Left forelimb (tissue), 1 donor: ENCODE measurements at regions not wholly inside any gene's neighbourhood (a gene's known extent, or its start where the extent isn't known, plus 50 kb on each side); places are given as distances from the start of the nearest gene placed in this dataset.
"Not testable (repeated sequence)": the region's sequence is repeated elsewhere in the genome, so short reads cannot be mapped to it uniquely, and the experiment has no call there.

Experiments used
- DNase-seq: peaks from one replicate; pipeline ENCODE4 v3.0.0-alpha.2; 2018; ENCODE audit warnings: low spot score

DNA sequence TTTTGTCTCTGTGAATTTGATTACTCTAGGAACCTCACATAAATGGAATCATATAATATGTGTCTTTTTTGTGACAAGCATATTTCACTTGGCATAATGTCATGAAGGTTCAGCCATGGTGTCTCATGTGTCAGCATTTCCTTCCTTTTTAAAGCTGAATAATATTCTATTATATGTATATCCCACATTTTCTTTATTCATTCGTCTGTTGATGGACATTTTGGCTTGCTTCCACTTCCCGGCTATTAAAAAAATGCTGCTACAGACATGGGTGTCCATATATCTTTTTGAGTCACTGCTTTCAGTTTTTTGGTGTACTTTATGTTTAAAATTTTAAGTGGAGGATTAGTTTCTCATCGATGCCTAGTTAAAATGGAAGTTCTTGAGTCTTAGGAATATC, 59.8 kb upstream of the C5orf63 start:
- no peak for DNase-seq

DNA sequence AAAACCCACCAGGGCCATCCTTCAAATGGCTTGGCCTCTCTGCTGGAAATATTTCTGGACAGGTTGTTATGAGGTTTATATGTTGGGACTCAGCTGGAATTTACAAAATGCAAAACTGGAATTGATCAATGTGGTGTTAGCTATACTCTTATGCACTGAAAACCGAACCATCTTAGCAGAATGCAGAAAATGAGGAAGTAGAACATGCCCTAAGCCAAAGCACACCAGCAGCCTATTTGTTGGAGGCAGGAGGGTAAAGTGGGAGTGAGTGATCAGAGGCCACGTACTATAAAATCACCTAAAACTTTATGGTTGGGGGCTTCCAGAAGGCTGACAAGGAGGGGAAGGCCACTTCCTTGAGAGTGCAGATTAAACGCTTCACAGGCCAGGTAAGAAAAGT, 63.6 kb upstream of the C5orf63 start:
- DNase-seq = no peak

DNA sequence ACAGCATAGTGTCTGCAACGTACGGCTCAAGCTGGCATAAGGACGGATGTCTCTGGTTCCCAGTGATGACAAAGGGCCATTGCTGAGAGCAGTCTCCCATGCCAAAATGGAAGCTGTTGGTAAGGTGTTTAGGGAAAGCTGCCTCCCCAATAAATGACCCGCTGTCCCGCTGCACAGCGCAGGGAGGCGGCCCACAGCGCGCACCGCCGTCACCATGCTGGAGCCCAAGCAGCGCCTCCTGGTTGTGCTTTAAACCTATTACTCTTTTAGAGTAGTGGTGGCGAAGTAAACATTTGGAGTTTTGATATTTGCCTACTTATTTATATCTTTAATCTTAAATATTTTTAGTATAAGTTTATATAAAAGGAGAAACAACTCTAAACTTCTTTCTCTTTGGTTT, 70.4 kb upstream of the C5orf63 start:
- DNase-seq = no peak

DNA sequence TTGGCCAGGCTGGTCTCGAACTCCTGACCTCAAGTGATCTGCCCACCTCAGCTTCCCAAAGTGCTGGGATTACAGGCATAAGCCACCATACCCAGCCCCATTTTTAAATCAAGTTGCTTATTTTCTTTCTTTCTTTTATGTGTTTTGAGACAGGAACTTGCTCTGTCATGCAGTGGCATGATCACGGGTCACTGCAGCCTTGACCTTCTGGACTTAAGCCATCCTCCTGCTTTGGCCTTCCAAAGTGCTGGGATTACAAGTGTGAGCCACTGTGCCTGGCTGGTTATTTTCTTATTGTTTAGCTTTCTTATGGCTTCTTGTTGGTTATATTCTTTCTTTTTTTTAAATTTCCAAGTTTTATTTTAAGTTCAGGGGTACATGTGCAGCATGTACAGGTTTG, 79.7 kb upstream of the C5orf63 start:
- no peak for DNase-seq

DNA sequence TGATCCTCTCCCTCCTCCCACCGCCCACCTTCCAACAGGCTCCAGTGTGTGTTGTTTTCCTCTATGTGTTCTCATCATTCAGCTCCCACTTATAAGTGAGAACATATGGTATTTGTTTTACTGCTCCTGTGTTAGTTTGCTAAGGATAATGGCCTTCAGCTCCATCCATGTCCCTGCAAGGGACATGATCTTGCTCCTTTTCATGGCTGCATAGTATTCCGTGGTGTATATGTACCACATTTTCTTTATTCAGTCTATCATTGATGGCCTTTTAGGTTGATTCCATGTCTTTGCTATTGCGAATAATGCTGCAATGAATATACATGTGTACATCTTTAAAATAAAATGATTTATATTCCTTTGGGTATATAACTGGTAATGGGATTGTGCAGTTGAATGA, 80.2 kb upstream of the C5orf63 start:
- DNase-seq = no peak

DNA sequence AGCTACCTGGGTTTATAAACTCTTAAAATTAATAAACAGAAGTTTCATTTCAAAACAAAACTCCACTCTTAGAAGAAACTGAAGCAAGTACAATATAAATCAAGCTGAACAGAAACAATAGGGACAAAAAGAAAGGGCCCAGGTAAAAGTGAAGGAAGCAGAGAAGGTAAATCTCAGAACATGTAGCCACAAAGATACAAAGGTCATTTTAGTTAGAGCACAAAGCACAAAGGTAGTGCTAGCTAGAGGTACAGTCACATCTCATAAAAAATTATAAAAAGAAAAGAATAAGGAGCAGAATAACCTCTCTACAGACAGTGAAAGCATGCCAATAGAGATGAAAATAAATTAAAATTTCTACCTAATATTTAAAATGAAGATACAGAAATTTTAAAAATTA, 90.4 kb upstream of the C5orf63 start:
- DNase-seq = no peak

DNA sequence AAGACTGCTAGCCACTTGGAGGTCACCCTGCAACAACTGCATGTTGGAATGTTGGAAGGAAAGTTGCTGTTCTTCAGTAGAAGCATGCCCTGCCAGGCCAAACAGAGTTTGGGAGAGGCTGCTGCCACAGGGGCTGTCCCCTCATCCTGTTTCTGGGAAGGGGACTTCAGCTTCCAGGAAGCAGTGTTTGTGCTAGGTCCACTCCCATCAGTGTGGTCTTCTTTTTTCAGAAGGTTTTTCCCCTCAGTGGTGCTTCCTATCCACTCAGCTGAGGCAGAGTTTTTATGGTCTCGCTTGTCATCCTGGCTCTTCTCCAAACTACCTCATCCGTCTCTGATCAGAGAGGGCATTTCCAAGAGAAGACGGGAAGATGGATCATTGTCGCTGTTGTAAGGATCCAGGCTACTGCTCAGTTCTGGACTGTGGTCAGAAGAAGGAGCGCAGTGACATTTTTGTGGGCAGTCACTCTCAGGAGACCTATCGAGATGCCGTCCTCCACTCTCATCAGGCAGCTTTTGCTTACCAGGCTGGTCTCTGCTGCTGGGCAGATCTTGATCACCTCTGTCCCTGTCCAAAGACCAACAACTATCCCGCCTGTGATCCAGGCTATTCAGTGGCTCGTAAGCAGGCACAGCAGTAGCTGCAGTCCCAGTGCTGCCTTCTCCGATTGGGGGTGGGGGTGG, 97.8 kb upstream of the C5orf63 start:
- no peak for DNase-seq

DNA sequence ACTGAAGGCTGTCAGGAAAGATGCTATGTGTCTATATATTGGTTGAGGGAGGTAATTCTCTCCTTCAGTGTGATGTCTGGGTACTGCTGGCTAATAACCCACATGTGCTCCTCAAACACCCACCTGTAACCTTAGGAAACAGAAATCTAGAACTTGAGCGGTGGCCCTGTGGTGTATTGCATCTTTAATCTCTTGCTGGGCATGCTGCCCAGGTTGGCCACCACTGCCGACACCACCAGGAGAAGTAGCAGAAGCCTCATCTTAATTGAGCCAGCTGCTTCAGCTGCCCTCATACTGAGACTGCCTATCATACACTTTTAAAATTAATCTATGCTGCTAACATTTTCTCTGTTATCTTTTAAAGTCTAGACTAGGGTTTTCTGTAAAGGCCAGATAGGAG, 103.5 kb upstream of the C5orf63 start:
- no peak for DNase-seq

DNA sequence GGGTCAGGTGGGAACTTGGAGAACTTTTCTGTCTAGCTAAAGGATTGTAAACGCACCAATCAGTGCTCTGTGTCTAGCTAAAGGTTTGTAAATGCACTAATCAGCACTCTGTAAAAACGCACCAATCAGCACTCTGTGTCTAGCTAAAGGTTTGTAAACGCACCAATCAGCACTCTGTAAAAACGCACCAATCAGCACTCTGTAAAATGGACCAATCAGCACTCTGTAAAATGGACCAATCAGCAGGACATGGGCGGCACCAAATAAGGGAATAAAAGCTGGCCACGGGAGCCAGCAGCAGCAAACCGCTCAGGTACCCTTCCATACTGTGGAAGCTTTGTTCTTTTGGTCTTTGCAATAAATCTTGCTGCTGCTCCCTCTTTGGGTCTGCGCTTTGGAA, 108.0 kb upstream of the MEGF10 start:
- not testable (repeated sequence) for DNase-seq

DNA sequence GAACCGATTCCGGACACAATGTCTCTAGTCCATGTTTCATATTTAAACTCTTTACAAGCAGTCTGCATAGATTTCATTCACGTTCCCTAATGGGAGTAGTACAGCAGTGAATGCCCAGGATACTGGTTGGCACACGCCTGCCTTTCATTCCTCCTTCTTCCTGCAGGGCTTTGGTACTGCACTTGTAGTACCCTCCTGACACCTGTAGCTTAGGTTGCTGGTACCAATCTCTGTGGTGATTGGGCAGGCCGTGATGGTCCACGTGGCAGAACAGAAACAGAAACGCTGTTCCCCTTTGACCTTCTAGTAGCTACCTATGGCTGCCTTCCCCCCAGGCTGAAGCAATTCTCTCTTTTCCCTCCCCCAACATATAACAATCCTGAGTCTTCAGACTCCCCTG, 107.3 kb upstream of the MEGF10 start:
- DNase-seq = no peak

DNA sequence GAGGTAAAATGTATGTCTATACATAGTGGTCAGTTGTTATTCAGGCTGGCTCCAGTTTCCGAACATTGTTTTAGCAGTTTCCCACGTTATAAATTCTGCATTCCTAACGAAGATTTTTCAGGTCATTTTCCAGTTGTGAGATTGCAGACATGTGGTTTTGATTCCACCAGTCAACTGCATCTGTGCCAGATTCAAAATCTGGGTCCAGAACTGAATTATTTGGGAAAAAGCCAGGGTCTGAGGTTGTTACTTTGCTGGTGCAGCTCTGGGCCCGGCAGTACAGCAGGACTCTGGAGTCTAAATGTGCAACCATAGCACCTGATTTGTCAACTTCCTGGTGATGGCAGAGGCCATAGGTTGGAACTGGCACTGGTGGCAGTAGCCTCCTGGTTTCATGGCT, 105.7 kb upstream of the MEGF10 start:
- no peak for DNase-seq

DNA sequence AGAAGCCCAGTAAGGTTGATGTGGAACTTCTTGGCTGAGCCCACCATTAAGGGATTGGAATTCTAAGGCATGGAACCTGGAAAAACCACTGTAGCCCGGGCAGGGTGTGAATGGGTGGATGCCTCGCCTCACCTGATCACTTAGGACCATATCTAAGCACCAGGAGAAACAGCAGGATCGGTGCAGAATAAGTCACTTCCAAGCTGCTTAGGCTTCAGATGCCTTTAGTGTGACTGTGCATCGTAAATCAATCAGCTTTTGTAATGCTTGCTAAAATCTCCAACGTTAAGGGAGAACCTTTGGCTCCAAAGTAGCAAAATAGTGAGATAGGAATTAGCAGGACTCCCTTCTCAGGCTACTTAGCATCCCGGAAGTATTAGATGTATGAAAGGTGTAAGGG, 103.9 kb upstream of the MEGF10 start:
- DNase-seq = no peak

DNA sequence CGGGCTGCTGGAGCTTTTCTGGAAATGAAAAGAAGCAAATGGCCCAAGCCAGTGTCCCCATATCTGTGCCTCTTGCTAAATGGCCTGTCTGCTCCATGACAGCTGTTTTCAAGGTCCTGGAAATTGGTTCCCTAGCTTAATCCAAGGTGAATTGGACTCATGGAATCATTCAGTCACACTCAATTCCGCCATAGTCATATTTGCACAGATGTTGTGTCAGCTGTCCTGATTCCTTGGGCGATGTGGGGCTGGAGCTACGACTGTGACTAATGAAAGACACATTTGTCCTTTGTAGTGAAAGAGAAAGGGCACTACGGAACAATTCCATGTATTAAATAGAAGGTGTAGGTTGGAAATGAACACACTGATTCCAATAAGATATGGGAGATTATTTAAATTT, 102.9 kb upstream of the MEGF10 start:
- no peak for DNase-seq

DNA sequence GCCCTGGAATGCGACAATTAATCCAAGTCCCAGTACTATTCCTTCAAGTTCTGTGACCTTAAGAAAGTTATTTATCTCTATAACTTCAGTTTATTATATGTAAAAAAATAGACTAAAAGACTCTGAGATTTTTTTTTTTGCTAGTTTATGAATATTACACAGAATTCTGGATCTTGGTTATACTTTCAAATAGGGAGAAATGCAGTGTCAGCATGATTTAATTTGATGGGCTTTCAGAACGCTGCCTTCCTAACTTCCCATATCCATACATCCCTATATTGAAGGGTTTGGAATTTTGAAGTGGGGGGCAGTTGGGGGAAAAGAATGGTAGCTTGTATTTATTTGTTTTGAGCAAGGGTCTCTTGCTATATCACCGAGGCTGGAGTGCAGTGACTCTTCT, 98.4 kb upstream of the MEGF10 start:
- DNase-seq = no peak

DNA sequence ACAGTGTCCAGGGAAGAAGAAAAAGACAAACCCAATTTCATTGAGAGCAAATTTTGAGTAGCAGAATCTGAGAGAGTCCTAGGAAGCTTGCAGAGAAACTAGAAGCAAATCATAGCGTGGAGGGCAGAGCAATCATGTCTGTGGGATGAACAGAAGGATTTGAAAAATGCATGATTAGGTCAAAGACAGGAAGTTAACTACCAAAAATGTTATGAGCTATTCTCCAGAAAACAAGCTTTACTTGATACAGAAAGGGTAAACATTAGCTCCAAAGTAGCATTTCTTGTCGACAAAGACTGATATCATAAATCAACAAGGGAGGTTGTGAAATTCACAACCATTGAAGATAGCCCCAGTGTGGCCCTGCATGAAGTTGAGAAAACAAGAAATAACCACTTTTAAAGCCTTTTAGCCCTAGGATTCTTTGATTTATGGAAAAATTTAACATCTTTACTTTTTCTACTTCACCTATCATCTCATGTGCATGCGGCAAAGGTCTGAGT, 97.7 kb upstream of the MEGF10 start:
- no peak for DNase-seq

DNA sequence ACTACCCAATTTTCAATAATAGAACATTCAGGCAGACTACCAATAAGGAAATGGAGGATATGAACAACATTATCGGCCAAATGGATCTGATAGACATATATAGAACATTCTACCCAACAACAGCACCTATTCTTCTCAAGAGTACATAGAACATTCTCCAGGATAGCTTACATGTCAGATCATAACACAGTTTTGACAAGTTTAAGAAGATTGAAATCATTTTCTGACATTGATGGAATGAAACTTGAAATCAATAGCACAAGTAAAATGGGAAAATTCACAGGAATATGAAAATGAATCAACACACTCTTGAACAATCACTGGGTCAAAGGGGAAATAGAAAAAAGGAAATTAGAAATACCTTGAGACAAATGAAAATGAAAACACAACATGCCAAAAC, 94.6 kb upstream of the MEGF10 start:
- no peak for DNase-seq

DNA sequence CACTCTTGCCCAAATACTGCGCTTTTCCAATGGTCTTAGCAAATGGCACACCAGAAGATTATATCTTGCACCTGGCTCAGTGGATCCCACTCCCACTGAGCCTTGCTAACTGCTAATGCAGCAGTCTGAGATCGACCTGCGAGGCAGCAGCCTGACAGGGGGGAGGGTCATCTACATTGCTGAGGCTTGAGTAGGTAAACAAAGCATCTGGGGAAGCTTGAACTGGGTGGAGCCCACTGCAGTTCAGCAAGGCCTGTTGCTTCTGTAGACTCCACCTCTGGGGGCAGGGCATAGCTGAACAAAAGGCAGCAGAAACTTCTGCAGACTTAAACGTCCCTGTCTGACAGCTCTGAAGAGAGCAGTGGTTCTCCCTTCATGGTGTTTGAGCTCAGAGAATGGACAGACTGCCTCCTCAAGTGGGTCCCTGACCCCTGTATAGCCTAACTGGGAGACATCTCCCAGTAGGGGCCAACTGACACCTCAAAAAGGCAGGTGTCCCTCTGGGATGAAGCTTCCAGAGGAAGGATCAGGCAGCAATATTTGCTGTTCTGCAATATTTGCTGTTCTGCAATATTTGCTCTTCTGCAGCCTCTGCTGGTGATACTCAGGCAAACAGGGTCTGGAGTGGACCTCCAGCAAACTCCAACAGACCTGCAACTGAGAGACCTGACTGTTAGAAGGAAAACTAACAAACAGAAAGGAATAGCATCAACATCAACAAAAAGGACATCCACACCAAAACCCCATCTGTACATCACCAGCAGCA, 93.0 kb upstream of the MEGF10 start:
- DNase-seq = not testable (repeated sequence)

DNA sequence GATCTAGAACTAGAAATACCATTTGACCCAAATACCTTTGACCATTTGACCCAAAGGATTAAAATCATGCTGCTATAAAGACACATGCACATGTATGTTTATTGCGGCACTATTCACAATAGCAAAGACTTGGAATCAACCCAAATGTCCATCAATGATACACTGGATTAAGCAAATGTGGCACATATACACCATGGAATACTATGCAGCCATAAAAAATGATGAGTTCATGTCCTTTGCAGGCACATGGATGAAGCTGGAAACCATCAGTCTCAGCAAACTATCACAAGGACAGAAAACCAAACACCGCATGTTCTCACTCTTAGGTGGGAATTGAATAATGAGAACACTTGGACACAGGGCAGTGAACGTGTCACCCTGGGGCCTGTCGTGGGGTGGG, 87.9 kb upstream of the MEGF10 start:
- not testable (repeated sequence) for DNase-seq

DNA sequence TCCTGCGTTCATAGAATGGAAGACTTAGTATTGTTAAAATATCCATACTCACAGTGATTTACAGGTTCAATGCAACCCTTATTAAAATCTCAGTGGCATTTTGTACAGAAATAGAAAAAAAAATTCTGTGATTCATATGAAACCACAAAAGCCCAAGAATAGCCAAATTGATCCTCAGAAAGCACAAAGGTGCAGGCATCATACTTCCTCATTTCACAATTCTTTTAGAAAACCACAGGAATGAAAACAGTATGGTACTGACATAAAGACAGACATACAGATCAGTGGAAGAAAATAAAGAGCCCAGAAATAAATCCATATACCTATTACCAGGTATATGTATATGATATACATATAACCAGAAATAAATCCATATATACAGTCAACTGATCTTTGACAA, 86.8 kb upstream of the MEGF10 start:
- no peak for DNase-seq

DNA sequence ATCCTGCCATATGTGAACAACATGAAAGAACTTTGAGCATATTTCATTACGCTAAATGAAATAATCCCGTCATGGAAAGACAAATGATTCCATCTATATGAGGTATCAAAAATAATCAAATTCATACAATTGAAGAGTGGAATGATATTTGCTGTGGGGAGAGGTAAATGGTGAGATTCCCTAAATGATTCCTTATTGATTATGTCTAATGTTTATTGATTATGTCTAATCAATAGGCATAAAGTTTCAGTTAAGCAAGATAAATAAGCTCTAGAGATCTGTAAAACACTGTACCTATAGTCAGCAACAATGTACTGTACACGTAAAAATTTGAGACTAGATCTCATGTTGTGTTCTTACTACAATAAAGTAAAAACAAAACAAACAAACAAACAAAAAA, 85.4 kb upstream of the MEGF10 start:
- no peak for DNase-seq

DNA sequence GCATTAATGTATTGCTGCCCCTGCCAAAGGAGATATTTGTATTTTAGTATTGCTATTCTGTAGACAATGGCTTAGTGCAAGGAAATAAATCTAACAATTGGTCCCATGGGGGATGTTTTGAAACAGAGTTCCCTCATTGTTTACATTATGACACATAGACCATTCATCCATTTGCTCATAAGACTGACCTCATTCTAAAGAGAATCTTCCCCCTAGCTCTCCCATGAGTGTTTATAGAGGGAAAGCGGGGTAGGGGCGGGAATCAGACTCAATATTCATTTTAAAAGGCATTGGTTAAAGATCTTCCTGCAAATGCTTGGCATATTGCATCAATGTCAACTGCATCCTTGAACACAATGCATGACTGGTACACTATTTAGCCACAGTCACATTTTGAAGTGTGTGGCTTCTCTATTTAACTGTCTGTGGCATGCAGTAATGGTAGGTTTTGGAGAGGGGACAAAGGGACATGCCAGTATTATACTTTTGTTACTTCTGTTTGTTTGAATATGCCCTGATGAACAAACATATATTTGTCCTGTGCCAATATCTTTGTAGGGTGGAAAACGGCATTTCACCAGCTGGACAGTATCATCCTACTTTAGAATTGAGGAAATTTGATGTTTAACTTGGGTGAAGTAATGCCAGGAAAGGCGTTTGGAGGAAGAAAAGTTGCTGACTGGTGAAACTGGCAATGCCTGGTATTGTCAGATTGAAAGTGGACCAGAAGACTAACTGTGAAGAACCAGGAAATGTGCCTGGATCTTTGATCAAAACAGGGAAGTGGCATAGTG, 84.1 kb upstream of the MEGF10 start:
- DNase-seq = no peak

DNA sequence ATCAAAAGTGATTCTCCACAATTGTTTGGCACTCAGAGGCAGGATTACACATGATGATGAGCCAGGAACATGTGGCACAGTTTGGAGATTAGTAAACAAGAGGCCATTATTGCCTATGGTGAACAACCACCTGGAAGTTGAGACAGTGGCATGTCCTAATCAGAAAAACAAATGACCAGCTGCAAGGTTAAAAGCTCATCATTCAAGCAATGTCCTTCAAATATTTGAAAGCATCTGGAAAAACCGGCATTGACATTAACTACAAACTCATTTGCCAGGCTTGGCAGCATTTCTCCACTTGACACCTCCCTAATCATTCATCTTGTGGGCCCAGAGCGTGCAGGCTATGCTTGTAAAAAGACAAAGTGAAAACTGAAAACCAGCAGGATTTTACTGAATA, 80.6 kb upstream of the MEGF10 start:
- DNase-seq = no peak

DNA sequence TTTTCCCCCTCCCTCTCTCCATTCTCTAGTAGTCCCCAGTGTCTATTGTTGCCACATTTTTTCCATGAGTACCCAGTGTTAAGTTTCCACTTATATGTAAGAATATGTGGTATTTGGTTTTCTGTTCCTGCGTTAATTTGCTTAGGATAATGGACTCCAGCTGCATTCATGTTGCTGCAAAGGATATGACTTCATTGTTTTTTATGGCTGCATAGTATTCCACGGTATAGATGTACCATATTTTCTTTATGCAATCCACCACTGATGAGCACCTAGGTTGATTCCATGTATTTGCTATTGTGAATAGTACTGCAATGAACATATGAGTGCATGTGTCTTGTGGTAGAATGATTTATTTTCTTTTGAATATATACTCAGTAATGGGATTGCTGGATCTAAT, 77.4 kb upstream of the MEGF10 start:
- no peak for DNase-seq
